Adrenal gland (tissue), 9 donors: ENCODE measurements at regions not wholly inside any gene's neighbourhood (a gene's known extent, or its start where the extent isn't known, plus 50 kb on each side); places are given as distances from the start of the nearest gene placed in this dataset.
"Not testable (repeated sequence)": the region's sequence is repeated elsewhere in the genome, so short reads cannot be mapped to it uniquely, and the experiment has no call there.

Experiments used
- DNase-seq, 7 donors: peaks; one replicate each; pipeline ENCODE4 v3.0.0-alpha.2; 2019 to 2020
- H3K27ac ChIP-seq, 5 donors: fragments of 200-600 bp; sonication (generic) in 4 of 5; 1 replicate in 3 of 5; 2 replicates in 2 of 5; pipeline versions ENCODE4 v1.5.1 to v1.8.0; 2016 to 2020; ENCODE audit warnings: mild to moderate bottlenecking in 1 of 5
- H3K27me3 ChIP-seq: fragments of 200-600 bp; 2 replicates; pipeline ENCODE4 v1.8.0; 2021
- H3K36me3 ChIP-seq, 2 donors: fragments of 200-600 bp; replicated peaks in 1 of 2; 1 replicate in 1 of 2; 2 replicates in 1 of 2; pipeline versions ENCODE4 v1.5.1 to v1.8.0; 2018 to 2022
- H3K4me1 ChIP-seq, 2 donors: fragments of 200-600 bp; replicated peaks in 1 of 2; 1 replicate in 1 of 2; 2 replicates in 1 of 2; pipeline versions ENCODE4 v1.5.1 to v1.8.0; 2018 to 2021
- H3K4me3 ChIP-seq, 4 donors: fragments of 200-600 bp; sonication (generic) in 3 of 4; one replicate each; pipeline ENCODE4 v1.5.1; 2016 to 2018
- H3K9me3 ChIP-seq, 3 donors: fragments of 200-600 bp; sonication (generic) in 1 of 3; replicated peaks in 1 of 3; 1 replicate in 2 of 3; 2 replicates in 1 of 3; pipeline versions ENCODE4 v1.5.1 to v1.8.0; 2016 to 2021
- POLR2A ChIP-seq, 2 donors: fragments of 450-650 bp; IDR thresholded peaks; one replicate each; pipeline ENCODE4 v1.6.1; 2017; ENCODE audit warnings: antibody characterized with exemption in 2 of 2, mild to moderate bottlenecking in 2 of 2, moderate library complexity in 1 of 2
- WGBS, 4 donors: extraction: QIAGEN DNeasy Blood & Tissue Kit in 2 of 4; methylation state at CpG; one replicate each; pipeline versions ENCODE4 v1.1.5 to v1.1.7; 2013 to 2017; 5-methylcytosine and 5-hydroxymethylcytosine counted together
- intact Hi-C, 2 donors: fragments of 100-400 bp; cut with DNase I; formaldehyde crosslinking; loops; one replicate each; pipeline versions ENCODE4 v1.14.1 to v1.15.0; 2022 to 2023
- TF ChIP-seq, protein P1 (sequence below), 6 experiments: fragments of 450-650 bp in 4 of 6; fragments of 200-600 bp in 2 of 6; sonication (generic) in 1 of 6; IDR thresholded peaks; 1 replicate in 5 of 6; 2 replicates in 1 of 6; pipeline versions ENCODE4 v1.5.1 to v1.8.0; 2016 to 2021; ENCODE audit warnings: antibody characterized with exemption in 6 of 6, mild to moderate bottlenecking in 2 of 6, moderate library complexity in 1 of 6
- donor health status: healthy with polysubstance abuse.
- donor health status: Bipolar disorder and iron deficiency.
- donor health status: DM: yes; HTN: yes; CAD: no.
- donor health status: DM: no; HTN: no; CAD: no.
- donor health status: DM: no; HTN: no; CAD: no.

DNA sequence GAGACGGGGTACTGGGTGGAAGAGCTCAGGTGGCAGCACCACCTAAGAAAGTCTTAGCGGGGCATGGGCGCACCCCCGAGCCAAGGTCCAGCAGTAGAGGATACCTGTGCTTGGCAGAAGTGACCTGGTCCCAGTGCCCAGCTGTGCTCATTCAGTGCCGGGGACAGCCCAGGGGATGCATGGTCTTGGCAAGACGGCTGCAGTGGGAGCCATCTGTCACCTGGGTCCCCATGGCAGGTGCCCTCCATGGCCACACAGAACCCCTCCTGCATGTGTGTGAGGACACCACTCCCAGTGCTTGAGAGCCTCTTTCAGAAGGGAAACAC lies 664.7 kb downstream of the QKI start:
- Histone ChIP-seq H3K27me3 (no peaks in the 10 kb centered on the region), H3K4me1 (no peaks in the 10 kb centered on the region), H3K36me3 (no peaks in the 10 kb centered on the region), H3K4me3 (no peak overlapping the region), H3K27ac (no peak overlapping the region), H3K9me3 (no peaks in the 10 kb centered on the region)
- intact Hi-C loops = no loop called here
- TF ChIP-seq POLR2A (IDR thresholded peaks at IDR 0.05) = no peak
- TF ChIP-seq, protein P1, sequence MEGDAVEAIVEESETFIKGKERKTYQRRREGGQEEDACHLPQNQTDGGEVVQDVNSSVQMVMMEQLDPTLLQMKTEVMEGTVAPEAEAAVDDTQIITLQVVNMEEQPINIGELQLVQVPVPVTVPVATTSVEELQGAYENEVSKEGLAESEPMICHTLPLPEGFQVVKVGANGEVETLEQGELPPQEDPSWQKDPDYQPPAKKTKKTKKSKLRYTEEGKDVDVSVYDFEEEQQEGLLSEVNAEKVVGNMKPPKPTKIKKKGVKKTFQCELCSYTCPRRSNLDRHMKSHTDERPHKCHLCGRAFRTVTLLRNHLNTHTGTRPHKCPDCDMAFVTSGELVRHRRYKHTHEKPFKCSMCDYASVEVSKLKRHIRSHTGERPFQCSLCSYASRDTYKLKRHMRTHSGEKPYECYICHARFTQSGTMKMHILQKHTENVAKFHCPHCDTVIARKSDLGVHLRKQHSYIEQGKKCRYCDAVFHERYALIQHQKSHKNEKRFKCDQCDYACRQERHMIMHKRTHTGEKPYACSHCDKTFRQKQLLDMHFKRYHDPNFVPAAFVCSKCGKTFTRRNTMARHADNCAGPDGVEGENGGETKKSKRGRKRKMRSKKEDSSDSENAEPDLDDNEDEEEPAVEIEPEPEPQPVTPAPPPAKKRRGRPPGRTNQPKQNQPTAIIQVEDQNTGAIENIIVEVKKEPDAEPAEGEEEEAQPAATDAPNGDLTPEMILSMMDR (IDR thresholded peaks at IDR 0.05) = no peak
- DNase-seq = no peak
- WGBS, 4 donors = 93 to 97% (median 95%) methylated on average over 4 to 6 of the region's 6 CpGs

DNA sequence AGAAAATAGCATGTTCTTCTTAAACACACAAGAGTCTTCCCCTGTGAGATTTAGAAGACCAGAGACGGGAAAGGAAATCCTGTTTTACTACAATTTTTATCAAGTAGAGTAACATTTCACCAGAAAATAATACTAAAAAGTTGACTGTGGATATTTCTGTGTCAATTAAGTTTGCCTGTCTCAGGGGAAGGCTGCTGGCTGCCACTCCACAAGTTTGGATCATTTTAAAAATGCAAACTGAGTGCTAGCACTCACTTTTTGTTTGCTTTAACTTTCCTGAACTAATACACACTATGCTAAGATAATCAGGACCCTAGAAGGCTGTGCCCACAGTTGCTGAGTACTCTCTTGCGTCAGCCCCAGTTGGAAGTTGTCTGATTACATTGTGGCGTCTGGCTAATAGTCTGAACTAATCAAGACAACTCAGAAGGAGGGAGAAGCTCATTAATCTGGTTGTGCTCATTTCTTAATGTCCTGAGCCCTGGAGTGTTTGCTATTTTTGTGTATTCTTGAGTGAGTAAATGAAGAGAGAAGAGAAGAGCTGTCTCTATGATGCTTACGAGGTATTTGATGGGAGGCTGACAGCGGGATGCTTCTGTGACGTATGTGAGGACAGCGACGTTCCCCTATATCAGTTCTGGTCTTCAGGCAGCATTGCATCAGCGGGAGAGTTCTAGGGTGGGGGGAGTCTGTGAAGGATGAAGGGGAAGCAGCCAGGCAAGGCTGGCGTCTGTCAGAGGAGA lies 664.2 kb downstream of the QKI start:
- intact Hi-C loops = no loop called here
- 72 to 79% (median 74%) methylated on average over 10 of the region's 10 CpGs for WGBS, 4 donors

DNA sequence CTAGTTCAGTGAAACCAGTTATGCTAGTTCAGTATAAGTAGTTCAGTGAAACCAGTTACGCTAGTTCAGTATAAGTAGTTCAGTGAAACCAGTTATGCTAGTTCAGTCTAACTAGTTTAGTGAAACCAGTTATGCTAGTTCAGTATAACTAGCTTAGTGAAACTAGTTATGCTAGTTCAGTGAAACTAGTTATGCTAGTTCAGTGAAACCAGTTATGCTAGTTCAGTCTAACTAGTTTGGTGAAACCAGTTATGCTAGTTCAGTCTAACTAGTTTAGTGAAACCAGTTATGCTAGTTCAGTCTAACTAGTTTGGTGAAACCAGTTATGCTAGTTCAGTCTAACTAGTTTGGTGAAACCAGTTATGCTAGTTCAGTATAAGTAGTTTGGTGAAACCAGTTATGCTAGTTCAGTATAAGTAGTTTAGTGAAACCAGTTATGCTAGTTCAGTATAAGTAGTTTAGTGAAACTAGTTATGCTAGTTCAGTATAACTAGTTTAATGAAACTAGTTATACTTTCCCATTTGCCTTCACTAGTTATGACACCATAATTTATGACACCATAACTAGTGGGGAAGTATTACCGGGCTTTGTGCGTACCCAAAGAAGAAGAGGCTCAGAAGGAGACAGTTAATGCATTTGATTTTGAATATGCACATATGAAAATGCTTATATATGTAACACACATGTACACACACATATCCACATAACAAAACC lies 662.5 kb downstream of the QKI start:
- H3K9me3 ChIP-seq, H3K27ac ChIP-seq, H3K36me3 ChIP-seq, DNase-seq, H3K4me1 ChIP-seq, H3K4me3 ChIP-seq, H3K27me3 ChIP-seq, intact Hi-C loops: not testable (repeated sequence)
- WGBS, 4 donors = 65 to 95% (median 75%) methylated on average over 3 of the region's 3 CpGs

More for the DNA sequence above, 664.2 kb downstream of the QKI start:
- H3K36me3 ChIP-seq = no peaks in the 10 kb centered on the region
- no peak overlapping the region for H3K27ac ChIP-seq
- TF ChIP-seq, protein P1 (IDR thresholded peaks at IDR 0.05) = no peak
- TF ChIP-seq POLR2A (IDR thresholded peaks at IDR 0.05) = no peak
- no peaks in the 10 kb centered on the region for H3K4me1 ChIP-seq
- no peak overlapping the region for H3K4me3 ChIP-seq
- no peaks in the 10 kb centered on the region for H3K9me3 ChIP-seq
- DNase-seq = no peak
- H3K27me3 ChIP-seq = no peaks in the 10 kb centered on the region

DNA sequence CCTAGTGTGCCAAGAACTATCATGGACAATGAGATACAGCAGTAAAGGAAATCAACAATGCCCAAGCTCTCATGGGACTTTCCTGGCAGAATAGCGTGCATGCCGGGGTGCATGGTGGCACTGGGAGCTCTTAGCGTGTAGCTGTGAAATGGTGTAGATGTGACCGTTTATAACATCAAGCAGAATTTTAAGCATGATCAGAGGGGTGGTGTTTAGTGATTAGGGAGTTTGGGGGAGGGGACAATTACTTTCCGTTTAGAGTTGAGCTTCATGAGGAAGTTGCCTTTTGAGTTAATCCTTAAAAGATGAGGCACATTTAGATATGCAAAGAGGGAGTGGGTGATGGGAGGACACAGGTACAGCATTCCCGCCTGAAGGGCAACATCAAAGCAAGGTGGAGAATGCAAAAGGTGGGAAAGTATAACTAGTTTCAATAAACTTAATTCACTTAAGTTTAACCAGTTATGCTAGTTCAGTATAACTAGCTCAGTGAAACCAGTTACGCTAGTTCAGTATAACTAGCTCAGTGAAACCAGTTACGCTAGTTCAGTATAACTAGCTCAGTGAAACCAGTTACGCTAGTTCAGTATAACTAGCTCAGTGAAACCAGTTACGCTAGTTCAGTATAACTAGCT lies 661.6 kb downstream of the QKI start:
- no peak overlapping the region for H3K27ac ChIP-seq
- intact Hi-C loops = no loop called here
- TF ChIP-seq POLR2A (IDR thresholded peaks at IDR 0.05) = no peak
- TF ChIP-seq, protein P1 (IDR thresholded peaks at IDR 0.05) = no peak

More for the DNA sequence above, 661.6 kb downstream of the QKI start:
- Histone ChIP-seq H3K36me3 (no peaks in the 10 kb centered on the region), H3K27me3 (no peaks in the 10 kb centered on the region), H3K4me1 (no peaks in the 10 kb centered on the region), H3K4me3 (no peak overlapping the region), H3K9me3 (no peaks in the 10 kb centered on the region)
- WGBS, 4 donors = 84 to 90% (median 90%) methylated on average over 8 of the region's 10 CpGs
- DNase-seq = no peak
